ENCODE measurements at regions not wholly inside any gene's neighbourhood (a gene's known extent, or its start where the extent isn't known, plus 50 kb on each side); places are given as distances from the start of the nearest gene placed in this dataset.
"Not testable (repeated sequence)": the region's sequence is repeated elsewhere in the genome, so short reads cannot be mapped to it uniquely, and the experiment has no call there.

GRCh38 chr10:35933491-35933890 lies 291.4 kb upstream of the FZD8 start:
- no peak for DNase-seq (ENCODE audit: low spot score)

- DNase-seq (ENCODE audit: low spot score) = not testable (repeated sequence)
Observed at GRCh38 chr10:35929962-35930361, 287.9 kb upstream of the FZD8 start.

- no peak for DNase-seq (ENCODE audit: low spot score)
Observed at GRCh38 chr10:35928748-35929147, 286.7 kb upstream of the FZD8 start.

- DNase-seq (ENCODE audit: low spot score) = no peak
Observed at GRCh38 chr10:35927990-35928488, 285.9 kb upstream of the FZD8 start.

- no peak for DNase-seq (ENCODE audit: low spot score)
Observed at GRCh38 chr10:35927341-35927740, 285.2 kb upstream of the FZD8 start.

GRCh38 chr10:35926846-35927245 lies 284.8 kb upstream of the FZD8 start:
- DNase-seq (ENCODE audit: low spot score) = no peak

- DNase-seq (ENCODE audit: low spot score) = no peak
Observed at GRCh38 chr10:35925493-35925892, 283.4 kb upstream of the FZD8 start.

- DNase-seq (ENCODE audit: low spot score) = no peak
Observed at GRCh38 chr10:35924759-35925158, 282.7 kb upstream of the FZD8 start.

- DNase-seq (ENCODE audit: low spot score) = no peak
Observed at GRCh38 chr10:35922876-35923600, 280.9 kb upstream of the FZD8 start.

GRCh38 chr10:35921866-35922350 lies 279.8 kb upstream of the FZD8 start:
- DNase-seq (ENCODE audit: low spot score) = no peak

- no peak for DNase-seq (ENCODE audit: low spot score)
Observed at GRCh38 chr10:35916791-35917190, 274.7 kb upstream of the FZD8 start.

- DNase-seq (ENCODE audit: low spot score) = peak; percentile 46
Observed at GRCh38 chr10:35913628-35914027, 271.5 kb upstream of the FZD8 start.

- DNase-seq (ENCODE audit: low spot score) = peak; percentile 55
Observed at GRCh38 chr10:35912615-35913569, 270.8 kb upstream of the FZD8 start.

GRCh38 chr10:35911954-35912353 lies 269.9 kb upstream of the FZD8 start:
- DNase-seq (ENCODE audit: low spot score) = no peak

GRCh38 chr10:35911233-35911632 lies 269.1 kb upstream of the FZD8 start:
- DNase-seq (ENCODE audit: low spot score) = no peak

- DNase-seq (ENCODE audit: low spot score) = peak; percentile 45
Observed at GRCh38 chr10:35910234-35910633, 268.1 kb upstream of the FZD8 start.

GRCh38 chr10:35909121-35909720 lies 267.1 kb upstream of the FZD8 start:
- no peak for DNase-seq (ENCODE audit: low spot score)

- no peak for DNase-seq (ENCODE audit: low spot score)
Observed at GRCh38 chr10:35908451-35908850, 266.4 kb upstream of the FZD8 start.

GRCh38 chr10:35907548-35907947 lies 265.5 kb upstream of the FZD8 start:
- DNase-seq (ENCODE audit: low spot score) = no peak

GRCh38 chr10:35906155-35906554 lies 264.1 kb upstream of the FZD8 start:
- DNase-seq (ENCODE audit: low spot score) = no peak

GRCh38 chr10:35903021-35903420 lies 260.9 kb upstream of the FZD8 start:
- DNase-seq (ENCODE audit: low spot score) = no peak

- DNase-seq (ENCODE audit: low spot score) = no peak
Observed at GRCh38 chr10:35898716-35899440, 256.8 kb upstream of the FZD8 start.
